Erythroblast (primary cell): ENCODE measurements at regions not wholly inside any gene's neighbourhood (a gene's known extent, or its start where the extent isn't known, plus 50 kb on each side); places are given as distances from the start of the nearest gene placed in this dataset.

Experiments used
- GATA1 ChIP-seq: IDR thresholded peaks from 2 replicates; pipeline ENCODE4 v1.6.1; 2011; ENCODE audit warnings: low read depth, mild to moderate bottlenecking, control low read depth, low read length, moderate library complexity
- POLR2A ChIP-seq: IDR thresholded peaks from 2 replicates; pipeline ENCODE4 v1.6.1; 2011; ENCODE audit warnings: mild to moderate bottlenecking, low read length

- no peak for TF ChIP-seq POLR2A
- no peak for TF ChIP-seq GATA1
These were observed 87.5 kb upstream of the MME start for GRCh38 chr3:154992655-154993054.
